ENCODE measurements at regions not wholly inside any gene's neighbourhood (a gene's known extent, or its start where the extent isn't known, plus 50 kb on each side); places are given as distances from the start of the nearest gene placed in this dataset.
A peak's percentile ranks its signal among the peaks of the same experiment; 100 is the strongest.

- no peaks in the 10 kb centered on the region for H3K36me3 ChIP-seq
- no peak overlapping the region for H3K27ac ChIP-seq
- DNase-seq: no peak
- peaks cover 0 to 14% (median 10%) of the 10 kb centered on the region in 4 donors for H3K4me1 ChIP-seq
- no peak overlapping the region for H3K4me3 ChIP-seq
- intact Hi-C loops (cut with DNase I; ENCODE audit: low total_unique reads): no loop called here
- no peaks in the 10 kb centered on the region for H3K27me3 ChIP-seq
- TF ChIP-seq CTCF (IDR thresholded peaks at IDR 0.05): no peak
- no peaks in the 10 kb centered on the region for H3K9me3 ChIP-seq
These were observed 120.1 kb upstream of the CD180 start for GRCh38 chr5:67316695-67317094.

- no peak for TF ChIP-seq CTCF (IDR thresholded peaks at IDR 0.05)
- Histone ChIP-seq H3K27ac (peak overlapping the region; percentile 54 to 56), H3K36me3 (no peaks in the 10 kb centered on the region), H3K4me1 (peaks cover 0 to 14% (median 10%) of the 10 kb centered on the region in 4 donors), H3K4me3 (no peak overlapping the region), H3K9me3 (no peaks in the 10 kb centered on the region), H3K27me3 (no peaks in the 10 kb centered on the region)
- intact Hi-C loops (cut with DNase I; ENCODE audit: low total_unique reads): no loop called here
- peak in 1 of 2 donors; percentile 37 for DNase-seq
These were observed 118.7 kb upstream of the CD180 start for GRCh38 chr5:67315082-67315989.

- Histone ChIP-seq H3K4me1 (peaks cover 0 to 15% (median 12%) of the 10 kb centered on the region in 4 donors), H3K27ac (no peak overlapping the region)
- intact Hi-C loops (cut with DNase I; ENCODE audit: low total_unique reads): no loop called here
These were observed 115.1 kb upstream of the CD180 start for GRCh38 chr5:67311701-67312100.

GRCh38 chr5:67311208-67311607 is 114.6 kb upstream of the CD180 start:
- no peaks in the 10 kb centered on the region for H3K9me3 ChIP-seq
- no peaks in the 10 kb centered on the region for H3K36me3 ChIP-seq
- H3K4me1 ChIP-seq: peaks cover 0 to 20% (median 14%) of the 10 kb centered on the region in 4 donors
- H3K4me3 ChIP-seq: no peak overlapping the region
- H3K27ac ChIP-seq: no peak overlapping the region
- no peak for DNase-seq
- intact Hi-C loops (cut with DNase I; ENCODE audit: low total_unique reads): no loop called here
- H3K27me3 ChIP-seq: no peaks in the 10 kb centered on the region
- TF ChIP-seq CTCF (IDR thresholded peaks at IDR 0.05): no peak

More at GRCh38 chr5:67311701-67312100, 115.1 kb upstream of the CD180 start:
- no peaks in the 10 kb centered on the region for H3K27me3 ChIP-seq
- H3K9me3 ChIP-seq: no peaks in the 10 kb centered on the region
- no peak overlapping the region for H3K4me3 ChIP-seq
- no peak for TF ChIP-seq CTCF (IDR thresholded peaks at IDR 0.05)
- DNase-seq: no peak
- no peaks in the 10 kb centered on the region for H3K36me3 ChIP-seq

GRCh38 chr5:67310740-67311139 is 114.1 kb upstream of the CD180 start:
- no peak overlapping the region for H3K4me3 ChIP-seq
- H3K9me3 ChIP-seq: no peaks in the 10 kb centered on the region
- no peak for TF ChIP-seq CTCF (IDR thresholded peaks at IDR 0.05)
- no peaks in the 10 kb centered on the region for H3K27me3 ChIP-seq
- peaks cover 0 to 24% (median 17%) of the 10 kb centered on the region in 4 donors for H3K4me1 ChIP-seq
- intact Hi-C loops (cut with DNase I; ENCODE audit: low total_unique reads): no loop called here
- DNase-seq: no peak
- H3K36me3 ChIP-seq: no peaks in the 10 kb centered on the region
- H3K27ac ChIP-seq: no peak overlapping the region

Measured in tibial artery (tissue), 4 donors.